ENCODE measurements at regions not wholly inside any gene's neighbourhood (a gene's known extent, or its start where the extent isn't known, plus 50 kb on each side); places are given as distances from the start of the nearest gene placed in this dataset.

- no peak for TF ChIP-seq CTCF (conservative IDR thresholded peaks at IDR 0.05)
- no peak overlapping the region for H3K27ac ChIP-seq
Observed at GRCh38 chr17:77416105-77416713, 275.4 kb downstream of the SEC14L1 start.

- TF ChIP-seq CTCF (conservative IDR thresholded peaks at IDR 0.05) = no peak
- no peak overlapping the region for H3K27ac ChIP-seq
Observed at GRCh38 chr17:77417575-77417974, 276.8 kb downstream of the SEC14L1 start.

- H3K27ac ChIP-seq = no peak overlapping the region
- TF ChIP-seq CTCF (conservative IDR thresholded peaks at IDR 0.05) = no peak
Observed at GRCh38 chr17:77418609-77419008, 277.8 kb downstream of the SEC14L1 start.

- H3K27ac ChIP-seq = peak overlapping the region; percentile 24; the same call in 1 of the 2 replicates
- no peak for TF ChIP-seq CTCF (conservative IDR thresholded peaks at IDR 0.05)
Observed at GRCh38 chr17:77419095-77419494, 278.3 kb downstream of the SEC14L1 start.

- no peak for TF ChIP-seq CTCF (conservative IDR thresholded peaks at IDR 0.05)
- peak overlapping the region; percentile 24; the same call in 1 of the 2 replicates for H3K27ac ChIP-seq
Observed at GRCh38 chr17:77419547-77420094, 278.9 kb downstream of the SEC14L1 start.

GRCh38 chr17:77420095-77420803 lies 279.5 kb downstream of the SEC14L1 start:
- no peak for TF ChIP-seq CTCF (conservative IDR thresholded peaks at IDR 0.05)
- peak overlapping the region; percentile 24; the same call in 1 of the 2 replicates for H3K27ac ChIP-seq

GRCh38 chr17:77420804-77421629 lies 280.2 kb downstream of the SEC14L1 start:
- TF ChIP-seq CTCF (conservative IDR thresholded peaks at IDR 0.05) = no peak
- peak overlapping the region; percentile 24 for H3K27ac ChIP-seq

Measured in VCaP (cell line).